MM.1S (cell line): ENCODE measurements at regions not wholly inside any gene's neighbourhood (a gene's known extent, or its start where the extent isn't known, plus 50 kb on each side); places are given as distances from the start of the nearest gene placed in this dataset.

ENCODE experiments used
- CTCF ChIP-seq: fragments of 300-600 bp; sonication (generic); IDR thresholded peaks from 2 replicates; pipeline ENCODE4 v1.5.1; 2016; ENCODE audit warnings: antibody characterized with exemption, low read length, mixed read lengths
- EZH2 ChIP-seq: fragments of 300-600 bp; sonication (generic); optimal IDR thresholded peaks from 2 replicates; pipeline ENCODE3; 2017; ENCODE audit warnings: low read depth, mild to moderate bottlenecking, antibody characterized with exemption, low read length, mixed read lengths

- TF ChIP-seq CTCF: no peak
- TF ChIP-seq EZH2: no peak
These were observed 416.7 kb upstream of the AKR1E2 start for GRCh38 chr10:4409319-4409718.
